K562 (cell line): ENCODE measurements at regions not wholly inside any gene's neighbourhood (a gene's known extent, or its start where the extent isn't known, plus 50 kb on each side); places are given as distances from the start of the nearest gene placed in this dataset.

ENCODE experiments used
- BCOR ChIP-seq: fragments of 450-650 bp; IDR thresholded peaks from 2 replicates; pipeline ENCODE4 v1.6.1; 2016
- CBFA2T3 ChIP-seq: fragments of 450-650 bp; IDR thresholded peaks from 2 replicates; pipeline ENCODE4 v1.6.1; 2017
- ETV1 ChIP-seq: fragments of 450-650 bp; conservative IDR thresholded peaks from 2 replicates; pipeline ENCODE4 v1.6.1; 2016; ENCODE audit warnings: missing genetic modification characterization, control low read depth, low read depth, missing compliant biosample characterization
- FOS ChIP-seq: IDR thresholded peaks from 3 replicates; pipeline ENCODE4 v1.6.1; 2011; ENCODE audit not compliant: insufficient read length; ENCODE audit errors: extremely low read depth
- FOSL1 ChIP-seq: fragments of 200-800 bp; sonication (Bioruptor generic); conservative IDR thresholded peaks from 2 replicates; pipeline ENCODE4 v1.6.1; 2016; ENCODE audit warnings: missing genetic modification characterization, missing compliant biosample characterization
- KDM1A ChIP-seq, 2 experiments: fragments of 450-650 bp; IDR thresholded peaks; 2 replicates each; pipeline ENCODE4 v1.6.1; 2016; ENCODE audit warnings: mild to moderate bottlenecking in 2 of 2
- MAFG ChIP-seq: fragments of 450-650 bp; conservative IDR thresholded peaks from 2 replicates; pipeline ENCODE4 v1.6.1; 2016; ENCODE audit warnings: missing genetic modification characterization, missing compliant biosample characterization
- MEF2D ChIP-seq: conservative IDR thresholded peaks from 2 replicates; pipeline ENCODE4 v1.6.1; 2016; ENCODE audit warnings: low read depth, missing genetic modification characterization, missing compliant biosample characterization
- MITF ChIP-seq: IDR thresholded peaks from 2 replicates; pipeline ENCODE4 v1.6.1; 2014; ENCODE audit warnings: antibody characterized with exemption
- NCOA2 ChIP-seq, 2 experiments: fragments of 450-650 bp; IDR thresholded peaks; 2 replicates each; pipeline ENCODE4 v1.6.1; 2018; ENCODE audit warnings: mild to moderate bottlenecking in 2 of 2, moderate library complexity in 1 of 2; ENCODE audit not compliant: partially characterized antibody in 2 of 2
- NCOA6 ChIP-seq: fragments of 450-650 bp; IDR thresholded peaks from 2 replicates; pipeline ENCODE4 v1.6.1; 2017; ENCODE audit warnings: mild to moderate bottlenecking
- POLR3G ChIP-seq: IDR thresholded peaks from 2 replicates; pipeline ENCODE4 v1.6.1; 2011; ENCODE audit not compliant: insufficient read length, insufficient replicate concordance; ENCODE audit errors: extremely low read depth
- PPARD ChIP-seq: fragments of 250-450 bp; sonication (Bioruptor Pico); IDR thresholded peaks from 2 replicates; pipeline ENCODE4 v1.8.0; 2022; ENCODE audit warnings: inconsistent platforms, mild to moderate bottlenecking, moderate library complexity
- RBM25 ChIP-seq: fragments of 200-400 bp; formaldehyde crosslinking; IDR thresholded peaks from 2 replicates; pipeline ENCODE4 v1.6.1; 2018; ENCODE audit warnings: low read length, low read depth, moderate library complexity; ENCODE audit not compliant: severe bottlenecking
- RERE ChIP-seq: sonication (generic); formaldehyde crosslinking; IDR thresholded peaks from 2 replicates; pipeline ENCODE4 v1.8.0; 2023; ENCODE audit warnings: missing genetic modification reagents, mild to moderate bottlenecking, borderline replicate concordance
- SIRT6 ChIP-seq: IDR thresholded peaks from one replicate; pipeline ENCODE4 v1.6.1; 2012; ENCODE audit warnings: low read depth, mild to moderate bottlenecking, control low read depth, inconsistent platforms, low read length, moderate library complexity
- SRSF1 ChIP-seq: fragments of 200-400 bp; formaldehyde crosslinking; IDR thresholded peaks from 2 replicates; pipeline ENCODE4 v1.6.1; 2017; ENCODE audit warnings: mild to moderate bottlenecking, low read depth, low read length, moderate library complexity
- XRCC3 ChIP-seq: fragments of 450-650 bp; IDR thresholded peaks from 2 replicates; pipeline ENCODE4 v1.6.1; 2017; ENCODE audit warnings: mild to moderate bottlenecking, moderate library complexity
- ZBTB2 ChIP-seq: fragments of 450-650 bp; IDR thresholded peaks from 2 replicates; pipeline ENCODE4 v1.6.1; 2016; ENCODE audit warnings: antibody characterized with exemption
- ZNF143 ChIP-seq: sonication (generic); formaldehyde crosslinking; IDR thresholded peaks from 2 replicates; pipeline ENCODE4 v1.9.0; 2022; ENCODE audit warnings: mild to moderate bottlenecking, missing genetic modification reagents
- ZNF274 ChIP-seq: IDR thresholded peaks from 2 replicates; pipeline ENCODE4 v1.6.1; 2011; ENCODE audit warnings: low read depth, mild to moderate bottlenecking, low read length, moderate library complexity, borderline replicate concordance
- ZNF561 ChIP-seq: fragments of 450-650 bp; formaldehyde crosslinking; conservative IDR thresholded peaks from 2 replicates; pipeline ENCODE4 v1.4.0; 2020; ENCODE audit warnings: mild to moderate bottlenecking, moderate library complexity

- TF ChIP-seq MAFG (tag) (no peak), BCOR (peak; percentile 61; the same call in 1 of the 2 replicates), ZNF274 (no peak), PPARD (CRISPR knock-in tag) (no peak), FOS (no peak), NCOA2 (IDR thresholded peaks at IDR 0.05; ENCODE audit: partially characterized antibody in 2 of 2) (peak in 1 of 2 experiments; percentile 32), ZNF143 (CRISPR knock-in tag) (no peak), POLR3G (no peak), KDM1A (IDR thresholded peaks at IDR 0.05) (peak; percentile 75 to 78), ZBTB2 (peak; percentile 36; the same call in 1 of the 2 replicates), RERE (CRISPR knock-in tag) (no peak), SIRT6 (no peak), MITF (peak; percentile 87), CBFA2T3 (peak; percentile 97), ZNF561 (CRISPR knock-in tag) (no peak), XRCC3 (no peak), ETV1 (tag) (no peak), FOSL1 (tag) (peak; percentile 79), SRSF1 (no peak), NCOA6 (no peak), RBM25 (peak; percentile 69), MEF2D (tag) (peak; percentile 83)
These were observed 233.2 kb upstream of the BTG1 start (continued) for GRCh38 chr12:92378682-92379479.
